Calu3 (cell line): ENCODE measurements at regions not wholly inside any gene's neighbourhood (a gene's known extent, or its start where the extent isn't known, plus 50 kb on each side); places are given as distances from the start of the nearest gene placed in this dataset.
"Not testable (repeated sequence)": the region's sequence is repeated elsewhere in the genome, so short reads cannot be mapped to it uniquely, and the experiment has no call there.

Source experiments
- BruUV-seq: library from RNA; stranded (reverse); fragments of 400-500 nt; replicated peaks from 2 replicates; lab custom pipeline; 2021; lab: Mats Ljungman, UMichigan
- CTCF ChIA-PET: fragments of 300-600 bp; sonication (Branson Sonifier 250); formaldehyde crosslinking; loops from one replicate; lab custom pipeline; 2022; ENCODE audit warnings: antibody characterized with exemption; lab: Charles Lee
- DNase-seq: peaks from one replicate; pipeline ENCODE4 v3.0.0; 2022
- H3K27ac Mint-ChIP-seq: one replicate; pipeline ENCODE4 v1.8.0; 2022; ENCODE audit warnings: mixed read lengths; ENCODE audit not compliant: unreplicated experiment
- H3K27me3 Mint-ChIP-seq: one replicate; pipeline ENCODE4 v1.8.0; 2022; ENCODE audit warnings: mixed read lengths; ENCODE audit not compliant: unreplicated experiment
- H3K36me3 Mint-ChIP-seq: one replicate; pipeline ENCODE4 v1.8.0; 2022; ENCODE audit warnings: mild to moderate bottlenecking, moderate library complexity, mixed read lengths; ENCODE audit not compliant: insufficient read depth, unreplicated experiment
- H3K4me1 Mint-ChIP-seq: one replicate; pipeline ENCODE4 v1.8.0; 2022; ENCODE audit warnings: mild to moderate bottlenecking, low read depth, mixed read lengths; ENCODE audit not compliant: unreplicated experiment
- H3K4me3 Mint-ChIP-seq: one replicate; pipeline ENCODE4 v1.8.0; 2022; ENCODE audit warnings: mild to moderate bottlenecking, low read depth, moderate library complexity, mixed read lengths; ENCODE audit not compliant: unreplicated experiment
- H3K9me3 Mint-ChIP-seq: one replicate; pipeline ENCODE4 v1.8.0; 2022; ENCODE audit warnings: low read depth, mixed read lengths; ENCODE audit not compliant: unreplicated experiment
- CTCF ChIP-seq: fragments of 200-600 bp; IDR thresholded peaks from one replicate; pipeline ENCODE4 v1.8.0; 2022; ENCODE audit warnings: antibody characterized with exemption; ENCODE audit not compliant: unreplicated experiment
- intact Hi-C: fragments of 100-400 bp; cut with micrococcal nuclease; formaldehyde crosslinking; loops from one replicate; pipeline ENCODE4 v1.10.0; 2022; ENCODE audit not compliant: unreplicated experiment

DNA sequence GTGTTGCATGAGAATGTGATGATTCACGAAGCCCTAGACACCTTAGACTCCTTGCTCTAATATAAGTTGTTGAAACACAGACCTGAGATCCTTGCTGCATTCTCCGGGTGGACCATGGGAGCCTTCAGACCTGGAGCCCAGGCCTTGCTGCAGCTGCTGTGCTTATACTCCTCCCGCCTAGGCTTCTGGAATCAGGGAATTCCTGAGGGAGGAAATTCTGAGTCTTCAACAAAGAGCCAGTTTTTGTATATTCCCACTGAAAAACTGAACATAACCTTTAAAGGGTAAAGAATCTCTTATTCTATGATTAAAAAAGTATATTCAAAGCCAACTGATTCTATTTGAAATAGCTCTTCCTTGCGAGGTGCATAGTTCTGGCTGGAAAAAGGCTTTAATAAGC, 245.1 kb upstream of the ELAVL2 start:
- no peak for TF ChIP-seq CTCF
- intact Hi-C loops, result no loop called here
- no peak overlapping the region for H3K27ac Mint-ChIP-seq
- CTCF ChIA-PET, result no interaction called here
- H3K36me3 Mint-ChIP-seq, result no peaks in the 10 kb centered on the region
- no TSS peak for BruUV-seq
- no peaks in the 10 kb centered on the region for H3K4me1 Mint-ChIP-seq
- DNase-seq, result no peak
- peaks cover 8% of the 10 kb centered on the region for H3K9me3 Mint-ChIP-seq
- no peaks in the 10 kb centered on the region for H3K27me3 Mint-ChIP-seq
- H3K4me3 Mint-ChIP-seq, result no peak overlapping the region

- BruUV-seq, H3K4me3 Mint-ChIP-seq, H3K9me3 Mint-ChIP-seq, H3K36me3 Mint-ChIP-seq, intact Hi-C loops, DNase-seq, H3K4me1 Mint-ChIP-seq, CTCF ChIA-PET, H3K27me3 Mint-ChIP-seq, H3K27ac Mint-ChIP-seq: not testable (repeated sequence)
Measured at GRCh38 chr9:24067107-24067506, 241.1 kb upstream of the ELAVL2 start.

DNA sequence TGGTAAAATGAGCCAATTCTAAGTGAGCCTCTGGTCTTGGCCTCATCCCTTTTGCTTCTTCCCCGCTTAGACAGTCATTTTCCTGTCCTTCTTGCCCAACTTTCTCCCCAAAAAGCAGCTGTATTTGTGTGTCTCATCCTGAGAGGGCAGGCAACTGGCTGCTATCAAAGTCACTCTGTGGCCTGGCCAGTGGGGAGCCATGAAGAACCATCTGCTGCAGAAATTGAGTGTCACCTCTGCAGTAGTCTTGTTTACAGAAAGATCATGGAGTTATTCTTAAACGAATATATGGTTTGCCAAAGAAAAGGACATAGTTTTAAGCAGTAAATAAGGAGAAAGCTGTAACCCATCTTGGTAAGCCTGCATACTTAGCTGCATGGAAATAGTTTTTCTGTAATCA, 233.6 kb upstream of the ELAVL2 start:
- Mint-ChIP-seq H3K4me1 (no peaks in the 10 kb centered on the region), H3K27ac (no peak overlapping the region), H3K36me3 (no peaks in the 10 kb centered on the region), H3K4me3 (no peak overlapping the region), H3K27me3 (no peaks in the 10 kb centered on the region), H3K9me3 (peaks cover 7% of the 10 kb centered on the region)
- no peak for DNase-seq
- intact Hi-C loops, result no loop called here
- no peak for TF ChIP-seq CTCF
- CTCF ChIA-PET, result no interaction called here
- BruUV-seq, result no TSS peak

DNA sequence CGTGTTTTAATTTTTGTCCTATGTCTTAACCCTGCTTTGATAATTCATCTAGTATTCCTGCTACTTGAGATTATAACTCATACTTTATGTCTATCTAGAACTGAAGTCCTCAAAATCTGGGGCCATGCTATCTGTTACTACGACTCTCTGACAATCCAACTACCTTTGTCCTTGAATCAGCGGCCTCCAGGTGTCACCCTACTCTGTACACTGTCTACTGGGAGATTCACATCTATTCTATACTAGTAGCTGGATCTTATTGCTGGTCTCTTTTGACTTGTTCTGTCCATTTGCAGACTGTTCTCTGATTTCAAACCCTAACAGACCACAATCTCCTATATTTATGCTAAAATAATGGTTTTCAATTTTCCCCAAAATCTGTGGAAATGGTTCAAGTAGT, 225.5 kb upstream of the ELAVL2 start:
- CTCF ChIA-PET, result no interaction called here
- Mint-ChIP-seq H3K36me3 (no peaks in the 10 kb centered on the region), H3K4me1 (no peaks in the 10 kb centered on the region), H3K9me3 (peaks cover 7% of the 10 kb centered on the region), H3K27ac (no peak overlapping the region), H3K27me3 (no peaks in the 10 kb centered on the region), H3K4me3 (no peak overlapping the region)
- DNase-seq, result no peak
- no peak for TF ChIP-seq CTCF
- no TSS peak for BruUV-seq
- intact Hi-C loops, result no loop called here

DNA sequence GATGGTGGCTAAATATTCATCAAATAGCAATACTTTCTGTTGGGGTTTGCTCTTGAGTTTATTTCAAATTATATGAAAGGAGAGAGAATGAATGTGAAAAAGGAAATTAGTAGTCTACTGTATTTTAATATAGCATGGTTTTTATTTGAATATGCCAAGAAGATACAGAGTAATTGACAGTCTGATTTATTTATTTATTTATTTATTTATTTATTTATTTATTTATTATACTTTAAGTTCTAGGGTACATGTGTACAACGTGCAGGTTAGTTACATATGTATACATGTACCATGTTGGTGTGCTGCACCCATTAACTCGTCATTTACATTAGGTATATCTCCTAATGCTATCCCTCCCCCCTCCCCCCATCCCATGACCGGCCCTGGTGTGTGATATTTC, 224.2 kb upstream of the ELAVL2 start:
- H3K9me3 Mint-ChIP-seq, H3K36me3 Mint-ChIP-seq, H3K27me3 Mint-ChIP-seq, DNase-seq, intact Hi-C loops, CTCF ChIA-PET, H3K4me1 Mint-ChIP-seq, H3K27ac Mint-ChIP-seq, BruUV-seq, H3K4me3 Mint-ChIP-seq: not testable (repeated sequence)
